ENCODE measurements at regions not wholly inside any gene's neighbourhood (a gene's known extent, or its start where the extent isn't known, plus 50 kb on each side); places are given as distances from the start of the nearest gene placed in this dataset.

DNA sequence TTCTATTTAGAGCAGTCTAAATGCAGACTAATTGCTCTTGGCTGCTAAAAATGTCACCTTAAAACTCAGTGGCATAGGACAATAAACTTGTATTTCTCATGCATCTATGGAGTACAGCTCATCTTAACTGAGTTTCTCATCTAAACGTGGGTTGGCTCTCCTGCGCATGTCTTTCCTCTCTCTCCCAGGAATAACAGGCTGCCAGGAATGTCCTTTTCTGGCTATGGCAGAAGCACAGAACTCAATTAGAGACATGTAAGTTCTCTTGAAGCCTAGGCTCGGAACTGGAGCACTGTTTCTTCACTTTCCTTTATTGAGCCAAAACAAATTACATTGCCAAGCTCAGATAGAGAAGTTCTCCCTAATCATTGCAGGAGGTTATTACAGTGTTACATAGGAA, 722.3 kb upstream of the FLRT2 start:
- Mint-ChIP-seq H3K9me3 (peaks cover 10% of the 10 kb centered on the region), H3K4me1 (ENCODE audit: low read depth) (no peaks in the 10 kb centered on the region), H3K36me3 (ENCODE audit: low read depth) (no peaks in the 10 kb centered on the region), H3K27me3 (no peaks in the 10 kb centered on the region), H3K27ac (no peak overlapping the region), H3K4me3 (no peak overlapping the region)
- intact Hi-C loops (cut with micrococcal nuclease) = no loop called here

DNA sequence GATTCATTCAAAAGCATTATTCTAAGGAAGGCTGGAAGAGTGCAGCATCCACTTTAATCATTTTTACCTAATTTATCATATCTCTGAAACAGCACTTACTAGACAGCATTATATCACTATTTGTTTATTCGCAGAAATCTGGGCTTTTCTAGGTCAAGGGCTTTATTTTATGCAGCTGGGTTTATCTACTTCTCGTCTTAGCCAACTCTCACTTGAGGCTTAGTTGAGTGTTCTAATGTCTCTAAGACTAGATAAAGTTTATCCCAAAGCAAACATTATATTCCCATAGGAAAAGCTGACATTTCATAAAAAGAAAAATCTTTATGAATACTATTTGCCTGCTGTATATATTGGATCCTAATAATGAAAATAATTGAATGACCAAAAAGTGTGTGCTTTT, 720.8 kb upstream of the FLRT2 start:
- intact Hi-C loops (cut with micrococcal nuclease) = no loop called here
- Mint-ChIP-seq H3K4me3 (no peak overlapping the region), H3K4me1 (ENCODE audit: low read depth) (no peaks in the 10 kb centered on the region), H3K27me3 (no peaks in the 10 kb centered on the region), H3K9me3 (peaks cover 10% of the 10 kb centered on the region), H3K27ac (no peak overlapping the region), H3K36me3 (ENCODE audit: low read depth) (no peaks in the 10 kb centered on the region)

DNA sequence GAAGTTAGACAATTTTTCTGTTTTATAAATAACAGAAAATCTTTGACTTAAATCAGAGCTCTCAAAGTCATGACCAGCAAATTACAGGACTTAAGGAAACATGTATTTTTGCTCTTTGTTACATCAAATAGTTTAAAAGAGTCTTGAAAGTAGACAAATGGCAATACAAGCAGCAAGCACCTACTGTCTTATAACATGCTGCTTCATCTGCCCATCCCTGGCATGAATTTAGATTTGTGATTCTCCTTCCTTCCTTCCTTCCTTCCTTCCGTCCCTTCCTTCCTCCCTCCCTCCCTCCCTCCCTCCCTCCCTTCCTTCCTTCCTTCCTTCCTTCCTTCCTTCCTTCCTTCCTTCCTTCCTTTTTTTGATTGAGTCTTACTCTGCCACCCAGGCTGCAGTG, 715.6 kb upstream of the FLRT2 start:
- intact Hi-C loops (cut with micrococcal nuclease) = no loop called here

DNA sequence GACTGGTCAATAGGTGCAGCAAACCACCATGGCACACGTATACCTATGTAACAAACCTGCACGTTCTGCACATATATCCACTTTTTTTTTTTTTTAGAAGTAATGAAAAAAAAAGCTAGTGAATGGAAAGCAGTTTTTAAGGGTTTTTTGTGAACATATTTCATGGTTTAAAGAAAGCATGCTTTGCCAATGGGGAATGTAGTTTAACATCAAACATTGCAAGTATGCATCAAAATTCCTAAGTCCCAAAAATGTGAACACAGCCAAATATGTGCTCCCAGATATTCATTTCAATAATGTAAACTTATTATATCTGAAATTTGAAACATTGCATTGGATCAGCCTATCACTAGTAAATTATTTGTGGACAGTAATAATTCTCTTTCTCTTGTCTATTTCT, 710.4 kb upstream of the FLRT2 start:
- Mint-ChIP-seq H3K27me3 (no peaks in the 10 kb centered on the region), H3K9me3 (peaks cover 53% of the 10 kb centered on the region), H3K4me1 (ENCODE audit: low read depth) (no peaks in the 10 kb centered on the region), H3K27ac (no peak overlapping the region), H3K36me3 (ENCODE audit: low read depth) (no peaks in the 10 kb centered on the region), H3K4me3 (no peak overlapping the region)
- intact Hi-C loops (cut with micrococcal nuclease) = no loop called here

More for the DNA sequence above, 715.6 kb upstream of the FLRT2 start:
- Mint-ChIP-seq H3K9me3 (peaks cover 36% of the 10 kb centered on the region), H3K4me3 (no peak overlapping the region), H3K27ac (no peak overlapping the region), H3K36me3 (ENCODE audit: low read depth) (no peaks in the 10 kb centered on the region), H3K27me3 (no peaks in the 10 kb centered on the region), H3K4me1 (ENCODE audit: low read depth) (no peaks in the 10 kb centered on the region)

DNA sequence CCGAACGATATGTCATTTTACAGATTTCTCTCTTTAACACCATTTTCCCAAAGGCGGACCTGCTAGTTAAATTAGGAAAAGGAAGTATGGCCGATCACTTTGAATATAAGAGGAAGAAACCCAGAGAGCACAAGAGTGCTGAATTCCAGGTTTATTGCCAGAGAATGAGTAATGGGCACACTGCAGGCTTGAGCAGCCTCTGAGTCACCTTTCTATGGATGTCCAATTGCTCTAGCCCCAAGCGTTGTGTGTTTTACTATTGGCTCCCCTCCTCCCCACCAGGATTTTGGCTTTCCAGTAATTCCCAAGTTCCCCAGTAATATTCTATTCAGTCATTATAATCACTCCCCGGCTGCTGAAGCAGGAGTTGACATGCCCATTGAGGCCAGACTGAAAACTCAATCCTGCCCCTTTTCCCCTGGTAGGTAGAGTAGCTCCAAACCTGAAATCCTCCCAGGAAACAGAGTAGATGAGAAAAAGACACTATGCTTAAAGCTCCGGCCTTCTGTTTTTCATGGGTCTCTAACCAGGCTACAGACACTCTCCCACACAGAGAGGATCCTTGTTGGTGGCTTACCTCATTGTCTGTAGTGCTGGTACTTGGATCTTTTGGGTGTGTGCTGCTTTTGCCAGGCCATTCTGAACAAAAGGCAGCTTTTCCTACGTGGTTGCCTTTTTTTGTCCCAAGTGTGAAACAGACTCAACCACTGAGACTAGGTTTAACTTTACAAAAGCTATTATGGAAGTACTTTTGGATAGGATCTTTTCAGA, 704.3 kb upstream of the FLRT2 start:
- H3K9me3 Mint-ChIP-seq = peaks cover 40% of the 10 kb centered on the region
- H3K36me3 Mint-ChIP-seq (ENCODE audit: low read depth) = no peaks in the 10 kb centered on the region
- H3K4me3 Mint-ChIP-seq = no peak overlapping the region
- H3K27me3 Mint-ChIP-seq = no peaks in the 10 kb centered on the region
- H3K27ac Mint-ChIP-seq = no peak overlapping the region
- H3K4me1 Mint-ChIP-seq (ENCODE audit: low read depth) = no peaks in the 10 kb centered on the region
- intact Hi-C loops (cut with micrococcal nuclease) = no loop called here

DNA sequence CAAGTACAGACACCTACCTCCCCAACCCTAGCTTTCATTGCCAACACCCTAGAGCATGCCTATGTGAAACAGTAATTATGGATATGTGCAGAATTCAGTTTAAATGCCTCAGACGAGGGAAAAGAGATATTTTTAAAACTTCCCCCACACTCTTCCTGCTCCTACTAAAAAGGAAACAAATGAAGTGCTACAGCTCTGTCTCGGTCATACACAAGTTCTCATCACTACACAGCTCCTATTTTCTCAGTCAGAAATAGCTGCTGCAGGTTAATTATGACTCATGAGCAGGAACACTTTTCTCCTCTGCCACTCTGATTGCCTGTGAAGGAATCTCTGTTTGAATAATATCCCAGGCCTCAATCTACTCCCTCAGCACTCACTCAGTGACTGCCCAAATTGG, 703.6 kb upstream of the FLRT2 start:
- H3K4me1 Mint-ChIP-seq (ENCODE audit: low read depth) = no peaks in the 10 kb centered on the region
- intact Hi-C loops (cut with micrococcal nuclease) = no loop called here
- peaks cover 35% of the 10 kb centered on the region for H3K9me3 Mint-ChIP-seq
- no peaks in the 10 kb centered on the region for H3K27me3 Mint-ChIP-seq
- H3K36me3 Mint-ChIP-seq (ENCODE audit: low read depth) = no peaks in the 10 kb centered on the region
- no peak overlapping the region for H3K4me3 Mint-ChIP-seq
- H3K27ac Mint-ChIP-seq = no peak overlapping the region

DNA sequence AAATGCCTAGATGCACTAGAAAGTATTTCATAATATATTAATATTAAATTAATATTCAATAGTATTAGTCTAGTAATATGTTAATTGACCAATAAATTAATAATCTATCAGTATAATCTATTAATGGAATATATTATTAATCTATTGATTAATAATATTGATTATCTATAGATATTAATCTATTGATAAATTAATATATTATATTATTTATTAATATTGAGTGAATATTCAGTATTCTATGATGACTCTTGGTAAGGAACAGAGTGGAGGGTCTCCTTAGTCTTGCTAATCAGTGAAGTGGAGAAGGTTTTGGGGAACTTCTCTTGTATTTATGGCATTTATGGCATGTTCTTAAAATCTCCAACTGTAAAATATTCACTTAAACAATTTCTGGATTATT, 679.3 kb upstream of the FLRT2 start:
- no peaks in the 10 kb centered on the region for H3K4me1 Mint-ChIP-seq (ENCODE audit: low read depth)
- no peaks in the 10 kb centered on the region for H3K27me3 Mint-ChIP-seq
- H3K27ac Mint-ChIP-seq = no peak overlapping the region
- intact Hi-C loops (cut with micrococcal nuclease) = no loop called here
- no peaks in the 10 kb centered on the region for H3K36me3 Mint-ChIP-seq (ENCODE audit: low read depth)
- H3K9me3 Mint-ChIP-seq = peaks cover 25% of the 10 kb centered on the region
- H3K4me3 Mint-ChIP-seq = no peak overlapping the region

DNA sequence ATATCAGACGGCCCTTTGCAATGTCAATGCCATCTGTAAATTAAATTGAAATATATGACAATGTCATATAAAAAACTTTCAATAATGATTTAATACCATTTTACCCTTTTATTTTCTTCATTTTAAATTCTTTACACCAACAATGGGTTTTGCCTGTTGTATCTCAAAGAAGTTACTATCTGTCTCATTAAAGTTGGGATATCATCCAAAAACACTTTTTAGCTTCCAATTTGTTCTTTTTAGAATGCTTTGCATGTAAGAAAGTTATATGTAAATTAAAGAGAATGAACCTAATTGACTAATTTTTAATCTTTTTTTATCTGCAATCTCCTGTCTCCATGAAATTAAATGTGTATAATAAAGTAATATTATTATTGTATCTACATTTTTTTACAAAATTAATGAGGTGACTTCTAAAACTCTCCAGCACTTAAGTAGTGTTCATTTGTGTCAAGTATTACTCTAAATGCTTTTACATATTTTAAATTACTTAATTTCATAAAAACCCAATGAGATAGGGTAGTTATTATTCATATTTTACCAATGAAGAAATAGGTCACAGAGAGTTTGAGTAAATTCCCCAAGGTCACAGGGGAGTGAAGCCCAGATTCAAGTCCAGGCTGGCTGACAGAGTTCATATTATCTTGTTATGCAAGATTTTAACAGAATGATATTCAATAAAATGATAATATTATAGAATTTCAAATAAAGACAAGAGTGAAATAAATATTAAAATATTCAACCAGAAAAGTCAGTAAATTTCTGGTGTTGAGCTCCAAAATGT, 673.0 kb upstream of the FLRT2 start:
- Mint-ChIP-seq H3K27ac (no peak overlapping the region), H3K36me3 (ENCODE audit: low read depth) (no peaks in the 10 kb centered on the region), H3K4me3 (no peak overlapping the region), H3K27me3 (no peaks in the 10 kb centered on the region), H3K9me3 (peaks cover 18% of the 10 kb centered on the region), H3K4me1 (ENCODE audit: low read depth) (no peaks in the 10 kb centered on the region)
- intact Hi-C loops (cut with micrococcal nuclease) = no loop called here

DNA sequence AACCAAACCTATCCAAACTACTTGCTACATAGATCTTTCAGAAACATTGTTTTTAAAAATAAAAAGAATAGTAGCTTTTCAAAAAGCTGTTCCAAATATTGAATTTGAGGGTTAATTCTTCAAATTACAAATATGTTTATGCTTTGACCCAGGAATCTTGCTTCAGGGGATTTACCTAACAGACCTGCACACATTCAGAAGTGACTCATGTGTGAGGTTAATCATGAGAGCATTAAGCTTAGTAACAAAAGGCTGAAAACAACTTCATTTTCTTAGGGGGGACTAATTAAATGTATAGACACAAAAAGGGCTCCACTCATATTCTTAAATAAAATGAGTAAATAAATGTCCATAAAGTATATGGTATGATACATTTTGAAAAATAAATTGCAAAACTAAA, 672.4 kb upstream of the FLRT2 start:
- H3K36me3 Mint-ChIP-seq (ENCODE audit: low read depth) = no peaks in the 10 kb centered on the region
- H3K9me3 Mint-ChIP-seq = peaks cover 18% of the 10 kb centered on the region
- no peak overlapping the region for H3K27ac Mint-ChIP-seq
- no peaks in the 10 kb centered on the region for H3K27me3 Mint-ChIP-seq
- no peak overlapping the region for H3K4me3 Mint-ChIP-seq
- intact Hi-C loops (cut with micrococcal nuclease) = no loop called here
- H3K4me1 Mint-ChIP-seq (ENCODE audit: low read depth) = no peaks in the 10 kb centered on the region

GRCh38 chr14:84859116-84859515, 670.8 kb upstream of the FLRT2 start:
- intact Hi-C loops (cut with micrococcal nuclease) = no loop called here
- Mint-ChIP-seq H3K9me3 (peaks cover 25% of the 10 kb centered on the region), H3K4me1 (ENCODE audit: low read depth) (no peaks in the 10 kb centered on the region), H3K36me3 (ENCODE audit: low read depth) (no peaks in the 10 kb centered on the region), H3K27ac (no peak overlapping the region), H3K27me3 (no peaks in the 10 kb centered on the region), H3K4me3 (no peak overlapping the region)

GRCh38 chr14:84864548-84865271, 665.2 kb upstream of the FLRT2 start:
- Mint-ChIP-seq H3K4me3 (no peak overlapping the region), H3K9me3 (peaks cover 24% of the 10 kb centered on the region), H3K27me3 (no peaks in the 10 kb centered on the region), H3K27ac (no peak overlapping the region), H3K4me1 (ENCODE audit: low read depth) (no peaks in the 10 kb centered on the region), H3K36me3 (ENCODE audit: low read depth) (no peaks in the 10 kb centered on the region)
- intact Hi-C loops (cut with micrococcal nuclease) = no loop called here

DNA sequence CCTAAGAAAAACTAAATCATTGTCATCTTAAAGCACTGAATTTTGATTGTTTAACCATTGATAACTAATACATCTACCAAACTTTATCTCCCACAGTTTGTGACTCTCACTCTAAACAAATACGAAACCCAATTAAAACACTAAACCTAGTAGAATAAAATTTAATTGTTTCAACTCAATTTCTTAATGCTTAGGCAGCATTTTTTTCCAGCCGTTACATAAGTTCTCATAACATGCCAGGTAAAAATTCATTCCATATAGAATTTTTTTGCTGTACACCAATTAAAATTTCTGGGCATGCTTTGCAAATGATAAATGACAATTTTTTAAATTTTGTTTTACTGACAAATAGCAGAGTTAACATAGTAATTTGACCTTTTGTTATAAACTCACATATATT, 658.2 kb upstream of the FLRT2 start:
- Mint-ChIP-seq H3K27me3 (no peaks in the 10 kb centered on the region), H3K36me3 (ENCODE audit: low read depth) (no peaks in the 10 kb centered on the region), H3K4me3 (no peak overlapping the region), H3K27ac (no peak overlapping the region), H3K9me3 (no peaks in the 10 kb centered on the region), H3K4me1 (ENCODE audit: low read depth) (no peaks in the 10 kb centered on the region)
- intact Hi-C loops (cut with micrococcal nuclease) = no loop called here

DNA sequence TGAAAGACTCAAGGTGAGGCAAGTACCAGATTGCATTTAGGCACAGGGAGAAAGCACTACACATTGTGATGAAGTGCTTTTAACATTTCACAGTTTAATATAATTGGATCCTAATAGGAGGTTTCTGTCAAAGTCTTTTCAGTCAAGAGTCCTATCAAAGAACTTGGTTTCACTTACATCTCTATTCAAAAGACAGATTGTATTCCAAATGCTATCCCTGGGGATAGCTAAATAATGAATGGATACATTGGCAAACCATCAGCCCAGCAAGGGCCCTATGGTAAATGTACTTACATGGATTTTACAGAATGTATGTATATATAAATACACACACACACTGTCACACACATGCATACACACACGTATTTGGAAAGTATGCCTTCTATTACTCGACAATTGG, 655.5 kb upstream of the FLRT2 start:
- Mint-ChIP-seq H3K27me3 (no peaks in the 10 kb centered on the region), H3K4me3 (no peak overlapping the region), H3K9me3 (peaks cover 2% of the 10 kb centered on the region), H3K36me3 (ENCODE audit: low read depth) (no peaks in the 10 kb centered on the region), H3K27ac (no peak overlapping the region), H3K4me1 (ENCODE audit: low read depth) (no peaks in the 10 kb centered on the region)
- intact Hi-C loops (cut with micrococcal nuclease) = no loop called here

- H3K9me3 Mint-ChIP-seq = peaks cover 9% of the 10 kb centered on the region
- no peak overlapping the region for H3K27ac Mint-ChIP-seq
- H3K36me3 Mint-ChIP-seq (ENCODE audit: low read depth) = no peaks in the 10 kb centered on the region
- no peak overlapping the region for H3K4me3 Mint-ChIP-seq
- H3K4me1 Mint-ChIP-seq (ENCODE audit: low read depth) = no peaks in the 10 kb centered on the region
- no peaks in the 10 kb centered on the region for H3K27me3 Mint-ChIP-seq
- intact Hi-C loops (cut with micrococcal nuclease) = no loop called here
Observed at GRCh38 chr14:84877061-84877460, 652.9 kb upstream of the FLRT2 start.
